ENCODE measurements at regions not wholly inside any gene's neighbourhood (a gene's known extent, or its start where the extent isn't known, plus 50 kb on each side); places are given as distances from the start of the nearest gene placed in this dataset.

DNA sequence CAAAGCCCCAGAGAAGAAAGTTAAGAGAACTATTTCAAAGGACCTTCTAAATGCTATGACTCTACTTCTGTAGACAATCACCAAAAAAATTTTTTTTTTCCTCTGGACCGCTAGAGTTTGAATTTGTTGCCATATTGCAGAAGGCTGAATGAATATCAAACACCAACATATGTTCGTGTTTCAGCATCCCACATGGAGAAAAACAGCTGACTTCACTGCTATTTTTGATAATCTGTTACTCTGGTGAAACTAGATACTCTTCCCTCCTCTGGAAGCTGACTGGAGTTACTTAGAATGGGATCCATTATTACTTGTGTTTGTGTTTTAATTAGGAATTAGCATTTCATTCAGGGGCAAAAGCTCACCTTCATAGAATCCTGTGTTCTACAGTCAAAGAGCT, 447.0 kb downstream of the AASDHPPT start:
- TF ChIP-seq PRDM10 (CRISPR knock-in tag; IDR thresholded peaks at IDR 0.05; ENCODE audit: low read depth) (no peak), RXRB (CRISPR knock-in tag; IDR thresholded peaks at IDR 0.05; ENCODE audit: borderline replicate concordance) (no peak), CTCF (CRISPR knock-in tag; IDR thresholded peaks at IDR 0.05) (no peak), ZBTB2 (CRISPR knock-in tag; IDR thresholded peaks at IDR 0.05; ENCODE audit: low read depth) (no peak)
